ENCODE measurements at regions not wholly inside any gene's neighbourhood (a gene's known extent, or its start where the extent isn't known, plus 50 kb on each side); places are given as distances from the start of the nearest gene placed in this dataset.

DNA sequence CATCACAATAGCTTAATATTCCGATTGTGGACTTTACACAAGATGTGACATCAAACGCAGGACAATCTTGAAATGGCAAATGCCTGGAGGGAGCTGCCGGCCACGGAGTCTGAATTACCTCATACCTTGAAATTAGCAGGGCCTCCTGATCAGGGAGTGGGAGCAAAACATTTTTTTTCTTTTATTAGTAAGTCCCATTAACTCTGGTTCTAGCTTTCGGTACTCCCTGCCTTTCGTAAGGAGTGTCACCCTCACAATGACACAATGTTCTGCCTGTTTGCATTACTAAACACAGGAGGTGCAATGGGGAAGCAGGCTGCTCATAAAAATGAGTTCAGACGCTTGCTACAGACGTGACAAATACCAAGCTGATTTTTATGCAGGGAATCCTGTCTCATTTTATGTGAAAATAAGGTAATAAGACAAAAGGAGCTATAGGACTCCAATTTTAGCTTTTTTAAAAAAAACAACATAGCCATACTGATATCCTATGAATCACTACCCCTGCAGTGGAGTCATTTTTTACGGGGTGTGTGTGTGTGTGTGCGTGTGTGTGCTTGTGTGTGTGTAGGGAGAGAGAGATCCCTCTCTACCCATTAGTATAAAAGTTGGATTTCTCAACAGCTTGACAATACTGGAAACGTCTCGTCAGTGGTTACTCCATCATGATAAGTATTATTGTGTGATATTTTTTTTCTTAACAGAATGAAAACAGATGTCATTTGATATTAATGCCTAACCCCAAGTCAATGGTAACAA is 205.1 kb upstream of the RUNX1 start:
- Histone ChIP-seq H3K4me2 (ENCODE audit: low read depth, low read length) (no peak overlapping the region), H3K9ac (ENCODE audit: low read length) (no peak overlapping the region), H4K20me1 (ENCODE audit: insufficient read depth, low read length) (no peaks in the 10 kb centered on the region), H2AFZ (ENCODE audit: low read length) (no peak overlapping the region), H3K27me3 (replicated peaks; ENCODE audit: insufficient read depth, low read length) (no peaks in the 10 kb centered on the region), H3K4me3 (ENCODE audit: low read length) (no peak overlapping the region), H3F3A (ENCODE audit: insufficient read depth, low read length) (no peaks in the 10 kb centered on the region), H3K27ac (ENCODE audit: low read length) (no peak overlapping the region), H3K4me1 (ENCODE audit: low read length) (no peaks in the 10 kb centered on the region), H3K9me3 (replicated peaks; ENCODE audit: insufficient read depth, low read length) (no peaks in the 10 kb centered on the region), H3K9me2 (replicated peaks; ENCODE audit: insufficient read depth, low read length) (no peaks in the 10 kb centered on the region), H3K79me2 (ENCODE audit: low read length) (no peaks in the 10 kb centered on the region), H3K36me3 (replicated peaks; ENCODE audit: insufficient read depth, low read length) (no peaks in the 10 kb centered on the region)
- no peak for DNase-seq
- TF ChIP-seq EZH2phosphoT487 (IDR thresholded peaks at IDR 0.05; ENCODE audit: low read length) = no peak
- TF ChIP-seq, protein P1, sequence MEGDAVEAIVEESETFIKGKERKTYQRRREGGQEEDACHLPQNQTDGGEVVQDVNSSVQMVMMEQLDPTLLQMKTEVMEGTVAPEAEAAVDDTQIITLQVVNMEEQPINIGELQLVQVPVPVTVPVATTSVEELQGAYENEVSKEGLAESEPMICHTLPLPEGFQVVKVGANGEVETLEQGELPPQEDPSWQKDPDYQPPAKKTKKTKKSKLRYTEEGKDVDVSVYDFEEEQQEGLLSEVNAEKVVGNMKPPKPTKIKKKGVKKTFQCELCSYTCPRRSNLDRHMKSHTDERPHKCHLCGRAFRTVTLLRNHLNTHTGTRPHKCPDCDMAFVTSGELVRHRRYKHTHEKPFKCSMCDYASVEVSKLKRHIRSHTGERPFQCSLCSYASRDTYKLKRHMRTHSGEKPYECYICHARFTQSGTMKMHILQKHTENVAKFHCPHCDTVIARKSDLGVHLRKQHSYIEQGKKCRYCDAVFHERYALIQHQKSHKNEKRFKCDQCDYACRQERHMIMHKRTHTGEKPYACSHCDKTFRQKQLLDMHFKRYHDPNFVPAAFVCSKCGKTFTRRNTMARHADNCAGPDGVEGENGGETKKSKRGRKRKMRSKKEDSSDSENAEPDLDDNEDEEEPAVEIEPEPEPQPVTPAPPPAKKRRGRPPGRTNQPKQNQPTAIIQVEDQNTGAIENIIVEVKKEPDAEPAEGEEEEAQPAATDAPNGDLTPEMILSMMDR (IDR thresholded peaks at IDR 0.05; ENCODE audit: low read length) = no peak
- no peak for TF ChIP-seq EZH2 (optimal IDR thresholded peaks at IDR 0.05; ENCODE audit: low read depth, low read length)

GRCh38 chr21:35252831-35253230 is 203.7 kb upstream of the RUNX1 start:
- H3K9me3 ChIP-seq (replicated peaks; ENCODE audit: insufficient read depth, low read length) = no peaks in the 10 kb centered on the region
- TF ChIP-seq, protein P1 (IDR thresholded peaks at IDR 0.05; ENCODE audit: low read length) = no peak
- no peak for TF ChIP-seq EZH2 (optimal IDR thresholded peaks at IDR 0.05; ENCODE audit: low read depth, low read length)
- no peak for TF ChIP-seq EZH2phosphoT487 (IDR thresholded peaks at IDR 0.05; ENCODE audit: low read length)
- no peaks in the 10 kb centered on the region for H4K20me1 ChIP-seq (ENCODE audit: insufficient read depth, low read length)
- H3K4me1 ChIP-seq (ENCODE audit: low read length) = no peaks in the 10 kb centered on the region
- H3K36me3 ChIP-seq (replicated peaks; ENCODE audit: insufficient read depth, low read length) = no peaks in the 10 kb centered on the region
- H3K9me2 ChIP-seq (replicated peaks; ENCODE audit: insufficient read depth, low read length) = no peaks in the 10 kb centered on the region
- DNase-seq = no peak
- H3K4me3 ChIP-seq (ENCODE audit: low read length) = no peak overlapping the region
- H3K27me3 ChIP-seq (replicated peaks; ENCODE audit: insufficient read depth, low read length) = no peaks in the 10 kb centered on the region
- no peaks in the 10 kb centered on the region for H3F3A ChIP-seq (ENCODE audit: insufficient read depth, low read length)
- no peaks in the 10 kb centered on the region for H3K79me2 ChIP-seq (ENCODE audit: low read length)
- H3K4me2 ChIP-seq (ENCODE audit: low read depth, low read length) = no peak overlapping the region
- no peak overlapping the region for H3K9ac ChIP-seq (ENCODE audit: low read length)
- H3K27ac ChIP-seq (ENCODE audit: low read length) = no peak overlapping the region
- H2AFZ ChIP-seq (ENCODE audit: low read length) = no peak overlapping the region

GRCh38 chr21:35249636-35250035 is 200.5 kb upstream of the RUNX1 start:
- H3K4me1 ChIP-seq (ENCODE audit: low read length) = no peaks in the 10 kb centered on the region
- H4K20me1 ChIP-seq (ENCODE audit: insufficient read depth, low read length) = no peaks in the 10 kb centered on the region
- H3K27me3 ChIP-seq (replicated peaks; ENCODE audit: insufficient read depth, low read length) = no peaks in the 10 kb centered on the region
- no peaks in the 10 kb centered on the region for H3K9me2 ChIP-seq (replicated peaks; ENCODE audit: insufficient read depth, low read length)
- no peak overlapping the region for H3K4me3 ChIP-seq (ENCODE audit: low read length)
- TF ChIP-seq EZH2 (optimal IDR thresholded peaks at IDR 0.05; ENCODE audit: low read depth, low read length) (no peak), EZH2phosphoT487 (IDR thresholded peaks at IDR 0.05; ENCODE audit: low read length) (no peak)
- TF ChIP-seq, protein P1 (IDR thresholded peaks at IDR 0.05; ENCODE audit: low read length) = no peak
- H3K9me3 ChIP-seq (replicated peaks; ENCODE audit: insufficient read depth, low read length) = no peaks in the 10 kb centered on the region
- H3K4me2 ChIP-seq (ENCODE audit: low read depth, low read length) = no peak overlapping the region
- no peaks in the 10 kb centered on the region for H3K79me2 ChIP-seq (ENCODE audit: low read length)
- no peaks in the 10 kb centered on the region for H3F3A ChIP-seq (ENCODE audit: insufficient read depth, low read length)
- H3K27ac ChIP-seq (ENCODE audit: low read length) = no peak overlapping the region
- no peaks in the 10 kb centered on the region for H3K36me3 ChIP-seq (replicated peaks; ENCODE audit: insufficient read depth, low read length)
- H2AFZ ChIP-seq (ENCODE audit: low read length) = no peak overlapping the region
- DNase-seq = no peak
- no peak overlapping the region for H3K9ac ChIP-seq (ENCODE audit: low read length)
